ENCODE measurements at regions not wholly inside any gene's neighbourhood (a gene's known extent, or its start where the extent isn't known, plus 50 kb on each side); places are given as distances from the start of the nearest gene placed in this dataset.
A peak's percentile ranks its signal among the peaks of the same experiment; 100 is the strongest.

- DNase-seq, result no peak
- Histone ChIP-seq H3K4me3 (ENCODE audit: low read length in 3 of 3) (no peak overlapping the region), H3K27me3 (ENCODE audit: control insufficient read depth, insufficient read depth, low read length) (no peaks in the 10 kb centered on the region), H3K27ac (ENCODE audit: low read depth in 2 of 2, low read length in 2 of 2) (no peak overlapping the region), H3K4me1 (ENCODE audit: control insufficient read depth in 2 of 3, insufficient read depth in 2 of 3, low read depth in 1 of 3, low read length in 3 of 3) (no peaks in the 10 kb centered on the region), H3K9ac (ENCODE audit: low read length in 3 of 3) (no peak overlapping the region), H3K36me3 (ENCODE audit: control insufficient read depth in 2 of 3, insufficient read depth in 3 of 3, low read length in 3 of 3) (no peaks in the 10 kb centered on the region), H3K9me3 (ENCODE audit: control insufficient read depth in 2 of 3, insufficient read depth in 1 of 3, low read length in 3 of 3) (no peaks in the 10 kb centered on the region)
- intact Hi-C loops (cut with DNase I), result no loop called here
- no peak for FAIRE-seq
- no peak for TF ChIP-seq CTCF (IDR thresholded peaks at IDR 0.05; ENCODE audit: borderline replicate concordance, extremely low read depth, insufficient read depth)
These were observed 190.0 kb downstream of the TMX1 start for GRCh38 chr14:51430079-51430478.

- FAIRE-seq, result no peak
- Histone ChIP-seq H3K27me3 (ENCODE audit: control insufficient read depth, insufficient read depth, low read length) (no peaks in the 10 kb centered on the region), H3K4me1 (ENCODE audit: control insufficient read depth in 2 of 3, insufficient read depth in 2 of 3, low read depth in 1 of 3, low read length in 3 of 3) (no peaks in the 10 kb centered on the region), H3K4me3 (ENCODE audit: low read length in 3 of 3) (no peak overlapping the region), H3K9ac (ENCODE audit: low read length in 3 of 3) (no peak overlapping the region), H3K36me3 (ENCODE audit: control insufficient read depth in 2 of 3, insufficient read depth in 3 of 3, low read length in 3 of 3) (no peaks in the 10 kb centered on the region), H3K9me3 (ENCODE audit: control insufficient read depth in 2 of 3, insufficient read depth in 1 of 3, low read length in 3 of 3) (no peaks in the 10 kb centered on the region), H3K27ac (ENCODE audit: low read depth in 2 of 2, low read length in 2 of 2) (no peak overlapping the region)
- intact Hi-C loops (cut with DNase I), result no loop called here
- DNase-seq, result peak in 1 of 5 donors; percentile 10
- TF ChIP-seq CTCF (IDR thresholded peaks at IDR 0.05; ENCODE audit: borderline replicate concordance, extremely low read depth, insufficient read depth), result no peak
These were observed 190.6 kb downstream of the TMX1 start for GRCh38 chr14:51430633-51431032.

GRCh38 chr14:51431033-51431709, 191.1 kb downstream of the TMX1 start:
- no peaks in the 10 kb centered on the region for H3K9me3 ChIP-seq (ENCODE audit: control insufficient read depth in 2 of 3, insufficient read depth in 1 of 3, low read length in 3 of 3)
- FAIRE-seq, result no peak
- intact Hi-C loops (cut with DNase I), result no loop called here
- H3K36me3 ChIP-seq (ENCODE audit: control insufficient read depth in 2 of 3, insufficient read depth in 3 of 3, low read length in 3 of 3), result no peaks in the 10 kb centered on the region
- no peak overlapping the region for H3K27ac ChIP-seq (ENCODE audit: low read depth in 2 of 2, low read length in 2 of 2)
- H3K27me3 ChIP-seq (ENCODE audit: control insufficient read depth, insufficient read depth, low read length), result no peaks in the 10 kb centered on the region
- TF ChIP-seq CTCF (IDR thresholded peaks at IDR 0.05; ENCODE audit: borderline replicate concordance, extremely low read depth, insufficient read depth), result no peak
- H3K9ac ChIP-seq (ENCODE audit: low read length in 3 of 3), result no peak overlapping the region
- H3K4me1 ChIP-seq (ENCODE audit: control insufficient read depth in 2 of 3, insufficient read depth in 2 of 3, low read depth in 1 of 3, low read length in 3 of 3), result no peaks in the 10 kb centered on the region
- no peak overlapping the region for H3K4me3 ChIP-seq (ENCODE audit: low read length in 3 of 3)
- no peak for DNase-seq

- intact Hi-C loops (cut with DNase I), result no loop called here
- no peak overlapping the region for H3K27ac ChIP-seq (ENCODE audit: low read depth in 2 of 2, low read length in 2 of 2)
These were observed 191.7 kb downstream of the TMX1 start for GRCh38 chr14:51431741-51432140.

More at GRCh38 chr14:51431741-51432140, 191.7 kb downstream of the TMX1 start:
- H3K36me3 ChIP-seq (ENCODE audit: control insufficient read depth in 2 of 3, insufficient read depth in 3 of 3, low read length in 3 of 3), result no peaks in the 10 kb centered on the region
- H3K4me1 ChIP-seq (ENCODE audit: control insufficient read depth in 2 of 3, insufficient read depth in 2 of 3, low read depth in 1 of 3, low read length in 3 of 3), result no peaks in the 10 kb centered on the region
- no peak overlapping the region for H3K4me3 ChIP-seq (ENCODE audit: low read length in 3 of 3)
- no peaks in the 10 kb centered on the region for H3K27me3 ChIP-seq (ENCODE audit: control insufficient read depth, insufficient read depth, low read length)
- FAIRE-seq, result no peak
- no peak for TF ChIP-seq CTCF (IDR thresholded peaks at IDR 0.05; ENCODE audit: borderline replicate concordance, extremely low read depth, insufficient read depth)
- H3K9me3 ChIP-seq (ENCODE audit: control insufficient read depth in 2 of 3, insufficient read depth in 1 of 3, low read length in 3 of 3), result no peaks in the 10 kb centered on the region
- no peak overlapping the region for H3K9ac ChIP-seq (ENCODE audit: low read length in 3 of 3)
- no peak for DNase-seq

Measured in kidney (tissue), 13 donors.